Loucy (cell line): ENCODE measurements at regions not wholly inside any gene's neighbourhood (a gene's known extent, or its start where the extent isn't known, plus 50 kb on each side); places are given as distances from the start of the nearest gene placed in this dataset.

ENCODE experiments used
- H2AFZ ChIP-seq: fragments of 200-600 bp; sonication (generic); 2 replicates; pipeline ENCODE4 v1.6.0; 2016; ENCODE audit warnings: antibody characterized with exemption, mild to moderate bottlenecking, low read length, moderate library complexity
- H3F3A ChIP-seq: fragments of 200-600 bp; 2 replicates; pipeline ENCODE4 v1.6.0; 2016; ENCODE audit warnings: antibody characterized with exemption, low read depth, mild to moderate bottlenecking
- H3K27me3 ChIP-seq: fragments of 200-600 bp; sonication (generic); 2 replicates; pipeline ENCODE4 v1.6.1; 2014; ENCODE audit warnings: low read length, mild to moderate bottlenecking; ENCODE audit not compliant: insufficient read depth, poor library complexity, severe bottlenecking
- H3K36me3 ChIP-seq: fragments of 200-600 bp; sonication (generic); 2 replicates; pipeline ENCODE4 v1.6.1; 2016; ENCODE audit warnings: low read length; ENCODE audit not compliant: insufficient read depth
- H3K4me1 ChIP-seq: fragments of 200-600 bp; sonication (generic); 2 replicates; pipeline ENCODE4 v1.5.1; 2014; ENCODE audit warnings: low read length, mild to moderate bottlenecking; ENCODE audit not compliant: insufficient read depth, poor library complexity, severe bottlenecking
- H3K4me2 ChIP-seq: fragments of 200-600 bp; sonication (generic); 2 replicates; pipeline ENCODE4 v1.6.0; 2014; ENCODE audit warnings: antibody characterized with exemption, low read length, low read depth, mild to moderate bottlenecking; ENCODE audit not compliant: poor library complexity, severe bottlenecking
- H3K4me3 ChIP-seq: fragments of 200-600 bp; sonication (generic); 2 replicates; pipeline ENCODE4 v1.5.1; 2014; ENCODE audit warnings: low read length, mild to moderate bottlenecking, mixed read lengths; ENCODE audit not compliant: poor library complexity, severe bottlenecking
- H3K79me2 ChIP-seq: fragments of 200-600 bp; sonication (generic); 2 replicates; pipeline ENCODE4 v1.6.1; 2014; ENCODE audit warnings: low read length; ENCODE audit not compliant: insufficient read depth
- H3K9ac ChIP-seq: fragments of 200-600 bp; sonication (generic); 2 replicates; pipeline ENCODE4 v1.6.0; 2014; ENCODE audit warnings: mild to moderate bottlenecking, low read depth, low read length, moderate library complexity; ENCODE audit not compliant: poor library complexity, severe bottlenecking
- H3K9me2 ChIP-seq: fragments of 200-600 bp; sonication (generic); replicated peaks from 2 replicates; pipeline ENCODE4 v1.6.1; 2016; ENCODE audit warnings: low read depth, low read length, mixed read lengths
- H3K9me3 ChIP-seq: fragments of 200-600 bp; sonication (generic); 2 replicates; pipeline ENCODE4 v1.6.1; 2014; ENCODE audit warnings: mild to moderate bottlenecking, antibody characterized with exemption, low read length, low read depth; ENCODE audit not compliant: insufficient read depth
- H4K20me1 ChIP-seq: fragments of 200-600 bp; sonication (generic); 2 replicates; pipeline ENCODE4 v1.6.0; 2014; ENCODE audit warnings: antibody characterized with exemption, low read length, mild to moderate bottlenecking; ENCODE audit not compliant: insufficient read depth, poor library complexity, severe bottlenecking
- EZH2phosphoT487 ChIP-seq: fragments of 200-600 bp; IDR thresholded peaks from 2 replicates; pipeline ENCODE4 v1.6.1; 2018; ENCODE audit warnings: antibody characterized with exemption, mild to moderate bottlenecking, moderate library complexity, borderline replicate concordance
- TF ChIP-seq, protein P1 (sequence below): fragments of 200-600 bp; sonication (generic); conservative IDR thresholded peaks from 2 replicates; pipeline ENCODE4 v1.5.1; 2014; ENCODE audit warnings: mild to moderate bottlenecking, antibody characterized with exemption, low read length

GRCh38 chr12:89016970-89017778 is 335.1 kb downstream of the DUSP6 start:
- Histone ChIP-seq H3K79me2 (no peaks in the 10 kb centered on the region), H3K9ac (no peak overlapping the region), H3F3A (no peaks in the 10 kb centered on the region), H3K4me1 (no peaks in the 10 kb centered on the region), H3K4me2 (peak overlapping the region; percentile 37), H4K20me1 (no peaks in the 10 kb centered on the region), H3K9me3 (no peaks in the 10 kb centered on the region), H3K36me3 (no peaks in the 10 kb centered on the region), H3K9me2 (no peaks in the 10 kb centered on the region), H3K27me3 (no peaks in the 10 kb centered on the region), H3K4me3 (no peak overlapping the region), H2AFZ (peak overlapping the region; percentile 58; the same call in 1 of the 2 replicates)
- no peak for TF ChIP-seq EZH2phosphoT487
- TF ChIP-seq, protein P1, sequence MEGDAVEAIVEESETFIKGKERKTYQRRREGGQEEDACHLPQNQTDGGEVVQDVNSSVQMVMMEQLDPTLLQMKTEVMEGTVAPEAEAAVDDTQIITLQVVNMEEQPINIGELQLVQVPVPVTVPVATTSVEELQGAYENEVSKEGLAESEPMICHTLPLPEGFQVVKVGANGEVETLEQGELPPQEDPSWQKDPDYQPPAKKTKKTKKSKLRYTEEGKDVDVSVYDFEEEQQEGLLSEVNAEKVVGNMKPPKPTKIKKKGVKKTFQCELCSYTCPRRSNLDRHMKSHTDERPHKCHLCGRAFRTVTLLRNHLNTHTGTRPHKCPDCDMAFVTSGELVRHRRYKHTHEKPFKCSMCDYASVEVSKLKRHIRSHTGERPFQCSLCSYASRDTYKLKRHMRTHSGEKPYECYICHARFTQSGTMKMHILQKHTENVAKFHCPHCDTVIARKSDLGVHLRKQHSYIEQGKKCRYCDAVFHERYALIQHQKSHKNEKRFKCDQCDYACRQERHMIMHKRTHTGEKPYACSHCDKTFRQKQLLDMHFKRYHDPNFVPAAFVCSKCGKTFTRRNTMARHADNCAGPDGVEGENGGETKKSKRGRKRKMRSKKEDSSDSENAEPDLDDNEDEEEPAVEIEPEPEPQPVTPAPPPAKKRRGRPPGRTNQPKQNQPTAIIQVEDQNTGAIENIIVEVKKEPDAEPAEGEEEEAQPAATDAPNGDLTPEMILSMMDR = peak; percentile 85

GRCh38 chr12:89015419-89015818 is 336.9 kb downstream of the DUSP6 start:
- no peak overlapping the region for H2AFZ ChIP-seq
- no peaks in the 10 kb centered on the region for H3K79me2 ChIP-seq

GRCh38 chr12:88998421-88998820 is 353.9 kb downstream of the DUSP6 start:
- no peak overlapping the region for H2AFZ ChIP-seq
- no peaks in the 10 kb centered on the region for H3K9me2 ChIP-seq
- no peaks in the 10 kb centered on the region for H3K27me3 ChIP-seq
- H3K36me3 ChIP-seq = no peaks in the 10 kb centered on the region
- H3F3A ChIP-seq = no peaks in the 10 kb centered on the region
- no peaks in the 10 kb centered on the region for H3K79me2 ChIP-seq
- no peaks in the 10 kb centered on the region for H3K9me3 ChIP-seq
- H3K4me3 ChIP-seq = no peak overlapping the region
- no peak overlapping the region for H3K4me2 ChIP-seq
- H3K9ac ChIP-seq = no peak overlapping the region
- TF ChIP-seq, protein P1 = no peak
- no peak for TF ChIP-seq EZH2phosphoT487
- no peaks in the 10 kb centered on the region for H3K4me1 ChIP-seq
- H4K20me1 ChIP-seq = no peaks in the 10 kb centered on the region

More at GRCh38 chr12:89015419-89015818, 336.9 kb downstream of the DUSP6 start:
- H3K4me1 ChIP-seq = no peaks in the 10 kb centered on the region
- no peak overlapping the region for H3K4me3 ChIP-seq
- H3K9ac ChIP-seq = no peak overlapping the region
- no peaks in the 10 kb centered on the region for H3K36me3 ChIP-seq
- no peaks in the 10 kb centered on the region for H4K20me1 ChIP-seq
- H3K4me2 ChIP-seq = no peak overlapping the region
- no peaks in the 10 kb centered on the region for H3K9me2 ChIP-seq
- TF ChIP-seq, protein P1 = no peak
- TF ChIP-seq EZH2phosphoT487 = no peak
- H3K27me3 ChIP-seq = no peaks in the 10 kb centered on the region
- H3F3A ChIP-seq = no peaks in the 10 kb centered on the region
- no peaks in the 10 kb centered on the region for H3K9me3 ChIP-seq
